GM19043 (cell line): ENCODE measurements at regions not wholly inside any gene's neighbourhood (a gene's known extent, or its start where the extent isn't known, plus 50 kb on each side); places are given as distances from the start of the nearest gene placed in this dataset.

Source experiments
- ATAC-seq: cut with Tn5 transposase; IDR thresholded peaks from one replicate; pipeline ENCODE4 v1.9.1; 2021; ENCODE audit warnings: low read depth; ENCODE audit not compliant: unreplicated experiment

DNA sequence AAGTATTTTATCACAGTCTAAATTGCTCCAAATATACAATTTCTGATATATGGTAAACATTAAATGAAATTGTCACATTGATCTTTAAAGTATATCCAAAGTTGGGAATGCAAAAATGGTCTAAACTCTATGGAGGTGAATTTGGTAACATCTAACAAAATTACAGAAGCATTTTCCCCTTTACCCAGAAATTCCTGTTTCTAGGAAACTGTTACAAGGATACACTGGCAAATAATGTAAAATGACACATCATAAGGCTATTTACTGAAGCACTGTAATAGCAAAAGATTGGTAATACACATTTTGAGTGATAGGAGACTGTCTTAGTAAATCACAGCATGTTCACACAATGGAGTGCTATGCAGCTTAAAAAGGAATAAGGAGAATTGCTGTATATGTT lies 50.0 kb upstream of the SLCO2A1 start:
- ATAC-seq: no peak
